Neural cell (in vitro differentiated cells): ENCODE measurements at regions not wholly inside any gene's neighbourhood (a gene's known extent, or its start where the extent isn't known, plus 50 kb on each side); places are given as distances from the start of the nearest gene placed in this dataset.

ENCODE experiments used
- EP300 ChIP-seq: fragments of 450-650 bp; conservative IDR thresholded peaks from 2 replicates; pipeline ENCODE4 v1.6.1; 2014; ENCODE audit warnings: antibody characterized with exemption, mild to moderate bottlenecking, moderate library complexity; ENCODE audit not compliant: poor library complexity, severe bottlenecking
- REST ChIP-seq: IDR thresholded peaks from 2 replicates; pipeline ENCODE4 v1.6.1; 2012; ENCODE audit warnings: borderline replicate concordance

GRCh38 chr16:51531271-51531670 lies 380.2 kb upstream of the SALL1 start:
- TF ChIP-seq EP300 (no peak), REST (no peak)
